WTC11 (cell line): ENCODE measurements at regions not wholly inside any gene's neighbourhood (a gene's known extent, or its start where the extent isn't known, plus 50 kb on each side); places are given as distances from the start of the nearest gene placed in this dataset.

Experiments used
- ATF1 ChIP-seq: sonication (generic); formaldehyde crosslinking; IDR thresholded peaks from 2 replicates; pipeline ENCODE4 v1.8.1; 2023; ENCODE audit warnings: mild to moderate bottlenecking, moderate library complexity, missing genetic modification reagents
- CTCF ChIP-seq: fragments of 200-600 bp; IDR thresholded peaks from 2 replicates; pipeline ENCODE4 v1.8.0; 2022; ENCODE audit warnings: antibody characterized with exemption
- TCF7 ChIP-seq: sonication (generic); formaldehyde crosslinking; IDR thresholded peaks from 2 replicates; pipeline ENCODE4 v1.8.0; 2022; ENCODE audit warnings: mild to moderate bottlenecking, low read depth, missing genetic modification reagents, moderate library complexity
- TEAD4 ChIP-seq: sonication (generic); formaldehyde crosslinking; IDR thresholded peaks from 2 replicates; pipeline ENCODE4 v1.8.0; 2022; ENCODE audit warnings: mild to moderate bottlenecking, missing genetic modification reagents
- USF2 ChIP-seq: sonication (generic); formaldehyde crosslinking; IDR thresholded peaks from 2 replicates; pipeline ENCODE4 v1.8.1; 2023; ENCODE audit warnings: mild to moderate bottlenecking, missing genetic modification reagents, moderate library complexity
- ZNF512 ChIP-seq: sonication (generic); formaldehyde crosslinking; IDR thresholded peaks from 2 replicates; pipeline ENCODE4 v1.8.1; 2022; ENCODE audit warnings: missing genetic modification reagents, borderline replicate concordance

- TF ChIP-seq TEAD4 (no peak), TCF7 (no peak), ATF1 (CRISPR knock-in tag) (no peak), CTCF (no peak), ZNF512 (CRISPR knock-in tag) (no peak), USF2 (CRISPR knock-in tag) (no peak)
Observed at GRCh38 chrX:99752776-99753175, 657.3 kb downstream of the PCDH19 start.
